Esophagus squamous epithelium (tissue), 5 donors: ENCODE measurements at regions not wholly inside any gene's neighbourhood (a gene's known extent, or its start where the extent isn't known, plus 50 kb on each side); places are given as distances from the start of the nearest gene placed in this dataset.

Source experiments
- DNase-seq: peaks from one replicate; lab custom pipeline; 2025; lab: John Stamatoyannopoulos, UW
- H3K27ac ChIP-seq, 4 donors: fragments of 200-600 bp; sonication (generic); one replicate each; pipeline ENCODE4 v1.5.1; 2016 to 2019; ENCODE audit warnings: mild to moderate bottlenecking in 1 of 4
- H3K27me3 ChIP-seq, 4 donors: fragments of 200-600 bp; sonication (generic); 1 replicate in 3 of 4; 2 replicates in 1 of 4; pipeline versions ENCODE4 v1.5.1 to v1.6.0; 2017 to 2021; ENCODE audit warnings: antibody characterized with exemption in 1 of 4
- H3K36me3 ChIP-seq, 3 donors: fragments of 200-600 bp; sonication (generic); one replicate each; pipeline ENCODE4 v1.5.1; 2016 to 2019
- H3K4me1 ChIP-seq, 3 donors: fragments of 200-600 bp; sonication (generic); one replicate each; pipeline ENCODE4 v1.5.1; 2017 to 2019
- H3K4me3 ChIP-seq, 4 donors: fragments of 200-600 bp; sonication (generic); 1 replicate in 3 of 4; 2 replicates in 1 of 4; pipeline ENCODE4 v1.5.1; 2016 to 2019; ENCODE audit warnings: mild to moderate bottlenecking in 2 of 4, moderate library complexity in 1 of 4
- H3K9me3 ChIP-seq, 3 donors: fragments of 200-600 bp; sonication (generic); one replicate each; pipeline ENCODE4 v1.5.1; 2016 to 2019
- CTCF ChIP-seq, 6 experiments: fragments of 450-650 bp in 4 of 6; fragments of 200-600 bp in 2 of 6; sonication (generic) in 2 of 6; IDR thresholded peaks; one replicate each; pipeline ENCODE4 v1.5.1; 2016 to 2019; ENCODE audit warnings: antibody characterized with exemption in 6 of 6, mild to moderate bottlenecking in 4 of 6, moderate library complexity in 4 of 6
- POLR2A ChIP-seq, 4 donors: fragments of 450-650 bp; IDR thresholded peaks; one replicate each; pipeline ENCODE4 v1.6.1; 2017; ENCODE audit warnings: antibody characterized with exemption in 4 of 4, mild to moderate bottlenecking in 4 of 4, moderate library complexity in 3 of 4
- WGBS, 2 donors: methylation state at CpG; one replicate each; pipeline ENCODE4 v1.1.5; 2018; 5-methylcytosine and 5-hydroxymethylcytosine counted together
- intact Hi-C: fragments of 100-400 bp; cut with DNase I; formaldehyde crosslinking; loops from one replicate; pipeline ENCODE4 v1.15.0; 2022
- donor health status: DM: yes; HTN: yes; CAD: no.

GRCh38 chr9:134546246-134546731 is 95.3 kb upstream of the COL5A1 start:
- H3K4me1 ChIP-seq: peaks cover 0 to 38% (median 12%) of the 10 kb centered on the region in 3 donors
- H3K27me3 ChIP-seq: peaks cover 0 to 84% (median 0%) of the 10 kb centered on the region in 4 donors
- TF ChIP-seq POLR2A (IDR thresholded peaks at IDR 0.05) (no peak), CTCF (IDR thresholded peaks at IDR 0.05) (no peak)
- peak overlapping the region; percentile 6 to 78 (median 66) for H3K27ac ChIP-seq
- H3K9me3 ChIP-seq: no peaks in the 10 kb centered on the region
- peak overlapping the region in 1 of 4 donors; percentile 35 for H3K4me3 ChIP-seq
- intact Hi-C loops: no loop called here
- WGBS, 2 donors: 38% methylated on average over 10 of the region's 14 CpGs; no CpG with 5 or more reads in 1 of the 2 donors
- DNase-seq: no peak
- no peaks in the 10 kb centered on the region for H3K36me3 ChIP-seq

- TF ChIP-seq POLR2A (IDR thresholded peaks at IDR 0.05) (no peak), CTCF (IDR thresholded peaks at IDR 0.05) (no peak)
- DNase-seq: no peak
- peaks cover 0 to 83% (median 2%) of the 10 kb centered on the region in 4 donors for H3K27me3 ChIP-seq
- peak overlapping the region in 3 of 4 donors; percentile 5 to 76 (median 55) for H3K27ac ChIP-seq
- H3K36me3 ChIP-seq: no peaks in the 10 kb centered on the region
- peaks cover 0 to 39% (median 12%) of the 10 kb centered on the region in 3 donors for H3K4me1 ChIP-seq
- intact Hi-C loops: no loop called here
- WGBS, 2 donors: 51 to 57% methylated on average over 5 to 10 of the region's 10 CpGs
- no peaks in the 10 kb centered on the region for H3K9me3 ChIP-seq
- H3K4me3 ChIP-seq: no peak overlapping the region
Observed at GRCh38 chr9:134546746-134547145, 94.9 kb upstream of the COL5A1 start.

- 88 to 89% methylated on average over 25 to 31 of the region's 36 CpGs for WGBS, 2 donors
- no peak for DNase-seq
- intact Hi-C loops: no loop called here
- TF ChIP-seq CTCF (IDR thresholded peaks at IDR 0.05) (no peak), POLR2A (IDR thresholded peaks at IDR 0.05) (no peak)
- H3K9me3 ChIP-seq: no peaks in the 10 kb centered on the region
- peaks cover 0 to 85% (median 2%) of the 10 kb centered on the region in 4 donors for H3K27me3 ChIP-seq
- no peaks in the 10 kb centered on the region for H3K36me3 ChIP-seq
- peak overlapping the region in 1 of 4 donors; percentile 76 for H3K27ac ChIP-seq
- peaks cover 4 to 46% (median 17%) of the 10 kb centered on the region in 3 donors for H3K4me1 ChIP-seq
- no peak overlapping the region for H3K4me3 ChIP-seq
Observed at GRCh38 chr9:134547161-134548100, 94.2 kb upstream of the COL5A1 start.

GRCh38 chr9:134548185-134548584 is 93.4 kb upstream of the COL5A1 start:
- intact Hi-C loops: no loop called here

More at GRCh38 chr9:134548185-134548584, 93.4 kb upstream of the COL5A1 start:
- Histone ChIP-seq H3K4me1 (peaks cover 6 to 53% (median 22%) of the 10 kb centered on the region in 3 donors), H3K36me3 (no peaks in the 10 kb centered on the region), H3K4me3 (no peak overlapping the region), H3K9me3 (no peaks in the 10 kb centered on the region), H3K27ac (no peak overlapping the region), H3K27me3 (peaks cover 0 to 93% (median 2%) of the 10 kb centered on the region in 4 donors)
- TF ChIP-seq POLR2A (IDR thresholded peaks at IDR 0.05) (no peak), CTCF (IDR thresholded peaks at IDR 0.05) (no peak)
- no peak for DNase-seq
- 76 to 93% methylated on average over 3 to 6 of the region's 8 CpGs for WGBS, 2 donors
